GM11168 (cell line): ENCODE measurements at regions not wholly inside any gene's neighbourhood (a gene's known extent, or its start where the extent isn't known, plus 50 kb on each side); places are given as distances from the start of the nearest gene placed in this dataset.
"Not testable (repeated sequence)": the region's sequence is repeated elsewhere in the genome, so short reads cannot be mapped to it uniquely, and the experiment has no call there.

Experiments
- in situ Hi-C: fragments of 300-500 bp; cut with MboI; formaldehyde crosslinking; loops from one replicate; pipeline ENCODE4 v1.12.0; 2022; ENCODE audit warnings: low sequenced_read_pairs; ENCODE audit not compliant: unreplicated experiment

DNA sequence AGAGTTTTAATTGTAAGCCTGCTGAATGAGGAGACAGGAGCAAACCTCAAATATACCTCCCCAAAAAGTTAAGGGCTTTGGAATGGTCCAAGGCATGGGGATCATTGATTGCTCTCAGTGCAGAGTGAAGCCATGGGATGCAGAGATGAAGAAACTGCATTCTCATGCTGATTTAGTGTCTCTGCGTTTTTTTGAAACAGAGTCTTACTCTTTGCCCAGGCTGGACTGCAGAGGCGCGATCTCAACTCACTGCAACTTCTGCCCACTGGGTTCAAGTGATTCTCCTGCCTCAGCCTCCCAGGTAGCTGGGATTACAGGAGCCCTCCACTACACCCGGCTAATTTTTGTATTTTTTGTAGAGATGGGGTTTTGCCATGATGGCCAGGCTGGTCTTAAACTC, 99.3 kb upstream of the ETV3 start:
- in situ Hi-C loops: no loop called here

DNA sequence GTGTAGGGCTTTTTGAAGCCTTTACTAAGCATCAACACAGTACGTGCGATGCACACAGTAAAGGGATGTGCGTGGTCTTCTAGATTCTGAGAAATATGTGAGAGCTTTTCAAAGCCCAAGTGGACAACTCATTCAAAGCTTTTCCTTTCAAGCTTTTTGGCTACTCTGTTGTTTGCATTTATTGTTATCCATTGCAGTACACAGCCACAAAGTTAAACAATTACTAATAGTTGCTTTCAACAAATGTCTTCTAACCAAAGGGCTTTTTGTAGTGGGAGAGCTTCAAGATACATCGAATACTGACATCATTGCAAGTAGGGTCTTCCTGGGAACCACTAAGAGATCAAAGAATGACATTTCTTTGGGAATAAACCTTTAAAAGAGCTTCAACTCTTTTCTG, 97.9 kb upstream of the ETV3 start:
- in situ Hi-C loops: no loop called here

DNA sequence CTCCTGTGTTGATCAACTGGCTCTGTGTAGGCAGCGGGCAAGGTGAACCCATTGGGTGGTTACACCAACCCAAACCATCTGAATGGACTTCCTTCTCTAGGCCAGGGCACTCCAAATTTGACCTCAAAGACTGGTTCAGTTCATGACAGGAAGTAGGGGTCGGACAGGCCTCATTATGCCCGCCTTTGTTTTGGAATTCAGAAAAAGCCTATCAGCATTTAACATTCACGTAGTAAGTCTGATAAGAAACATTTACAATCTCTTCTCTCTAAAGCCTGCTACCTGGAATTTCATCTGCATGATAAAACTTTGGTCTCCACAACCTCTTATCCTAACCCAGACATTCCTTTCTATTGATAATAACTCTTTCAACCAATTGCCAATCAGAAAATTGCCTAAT, 97.1 kb upstream of the ETV3 start:
- in situ Hi-C loops: no loop called here

DNA sequence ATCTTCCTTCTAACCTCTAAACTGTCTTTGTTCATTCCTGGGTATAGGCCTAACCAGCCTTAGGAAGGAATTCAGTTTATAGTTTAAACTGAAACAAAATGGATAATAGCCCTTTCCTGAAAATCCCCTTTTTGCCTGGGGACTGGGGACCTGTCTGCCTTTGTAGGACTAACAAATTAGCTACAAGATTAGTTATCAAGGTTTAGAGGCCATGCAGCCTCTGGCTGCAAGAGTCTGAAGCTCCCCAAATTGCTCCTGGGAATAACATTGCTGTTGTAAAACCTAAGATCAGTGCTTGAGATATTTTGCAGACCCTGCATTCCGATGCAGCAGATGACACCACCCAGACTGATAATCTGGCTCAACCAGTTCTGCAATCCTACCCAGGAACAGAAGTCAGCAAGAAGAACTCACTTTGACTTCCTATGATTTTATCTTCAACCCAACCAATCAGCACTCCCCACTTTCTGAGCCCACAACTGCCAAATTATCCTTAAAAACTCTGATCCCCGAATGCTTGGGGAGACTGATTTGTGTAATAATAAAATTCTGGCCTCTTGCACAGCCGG, 96.6 kb upstream of the ETV3 start:
- in situ Hi-C loops: no loop called here

DNA sequence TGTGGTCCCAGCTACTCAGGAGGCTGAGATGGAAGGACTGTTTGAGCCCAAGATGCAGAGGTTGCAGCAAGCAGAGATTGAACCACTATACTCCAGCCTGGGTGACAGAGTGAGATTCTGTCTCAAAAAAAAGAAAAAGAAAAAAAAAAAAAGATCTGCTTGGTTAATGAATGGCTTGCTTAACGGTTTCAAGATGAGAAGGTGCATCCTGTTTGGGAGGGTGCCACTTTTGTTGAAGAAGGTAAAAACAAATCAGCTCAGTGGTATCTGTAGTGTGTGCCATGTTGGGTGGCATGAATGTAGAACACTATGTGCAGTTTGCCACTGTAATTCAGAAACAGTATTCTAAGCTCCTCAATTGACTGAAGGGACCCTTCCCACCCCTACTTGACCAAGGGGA, 94.9 kb upstream of the ETV3 start:
- in situ Hi-C loops: no loop called here

DNA sequence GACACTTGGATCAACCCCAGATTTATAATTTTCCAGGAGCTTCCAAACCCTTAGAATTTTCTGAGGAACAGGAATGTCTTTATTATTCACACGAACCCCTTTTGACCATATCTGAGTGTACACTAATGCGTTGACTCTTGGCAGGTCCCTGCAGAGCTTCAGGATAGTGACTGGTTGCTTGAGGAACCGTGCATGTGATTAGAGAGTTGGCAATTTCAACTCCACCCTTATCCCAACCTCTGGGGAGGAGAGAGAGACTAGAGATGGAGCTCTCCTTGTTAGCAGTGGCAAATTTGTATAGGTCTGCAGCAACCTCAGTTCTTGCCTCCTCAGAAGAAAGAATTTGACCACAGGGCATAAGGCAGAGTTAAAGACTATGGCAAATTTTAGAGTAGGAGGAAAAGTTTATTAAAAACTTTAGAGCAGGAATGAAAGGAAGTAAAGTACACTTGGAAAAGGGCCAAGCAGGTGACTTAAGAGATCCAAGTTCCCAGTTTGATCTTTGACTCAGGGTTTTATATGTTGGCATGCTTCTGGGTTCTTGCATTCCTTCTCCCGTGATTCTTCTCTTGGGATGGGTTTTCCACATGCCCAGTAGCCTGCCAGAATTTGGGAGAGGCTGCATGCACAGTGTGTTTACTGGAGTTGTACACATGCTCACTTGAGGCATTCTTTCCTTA, 93.8 kb upstream of the ETV3 start:
- in situ Hi-C loops: no loop called here

DNA sequence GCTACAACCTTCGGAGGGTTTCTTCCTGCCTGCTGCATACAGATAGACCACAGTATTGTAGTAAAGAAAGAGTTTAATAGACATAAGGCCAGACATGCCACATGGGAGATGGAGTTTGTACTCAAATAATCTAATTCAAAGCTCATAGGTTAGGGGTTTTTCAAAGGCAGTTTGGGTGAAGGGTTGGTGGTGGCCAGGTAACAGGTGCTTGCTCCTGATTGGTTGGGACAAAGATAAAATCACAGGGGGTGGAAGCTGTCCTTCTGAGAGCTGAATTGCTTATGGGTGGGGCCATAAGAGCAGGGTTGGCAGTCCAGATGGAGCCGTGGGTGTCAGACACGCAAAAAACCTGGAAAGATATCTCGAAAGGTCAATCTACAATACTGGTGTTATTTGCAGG, 92.3 kb upstream of the ETV3 start:
- in situ Hi-C loops: no loop called here

DNA sequence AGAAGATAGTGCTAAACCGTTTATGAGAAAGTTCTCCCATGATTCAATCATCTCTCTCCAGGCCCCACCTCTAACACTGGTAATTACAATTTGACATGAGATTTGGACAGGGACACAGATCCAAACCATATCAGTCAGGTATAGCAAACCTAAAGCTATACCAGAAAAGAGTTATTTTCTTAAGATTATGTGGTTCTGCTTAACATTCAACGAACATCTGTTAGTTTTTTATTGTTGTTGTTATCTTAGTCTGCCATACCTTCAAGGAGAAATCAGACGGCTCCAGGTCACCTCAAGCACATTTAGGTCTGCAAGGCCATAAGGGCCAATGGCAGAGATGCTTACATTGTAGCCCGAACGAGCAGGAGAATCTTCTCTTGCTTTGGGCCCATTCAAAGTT, 89.5 kb upstream of the ETV3 start:
- in situ Hi-C loops: no loop called here

DNA sequence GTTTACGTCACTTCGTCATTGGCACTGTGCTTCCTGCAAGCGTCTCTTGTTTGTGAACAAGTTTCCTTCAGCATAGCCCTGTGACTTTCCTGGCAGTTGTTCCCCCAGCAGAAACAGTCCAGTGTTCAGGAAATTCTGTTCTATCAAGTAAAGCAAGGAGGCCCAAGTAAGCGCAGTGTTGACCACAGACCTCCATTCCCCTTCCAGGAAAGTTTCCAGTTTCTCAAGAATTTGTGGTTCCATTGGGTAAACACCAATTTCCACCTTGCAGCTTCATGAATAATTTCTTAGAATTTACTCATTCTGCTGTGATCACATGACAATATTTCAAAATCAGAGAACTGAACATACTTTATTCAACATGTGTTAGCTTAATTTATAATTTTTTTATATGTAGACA, 88.5 kb upstream of the ETV3 start:
- in situ Hi-C loops: no loop called here

DNA sequence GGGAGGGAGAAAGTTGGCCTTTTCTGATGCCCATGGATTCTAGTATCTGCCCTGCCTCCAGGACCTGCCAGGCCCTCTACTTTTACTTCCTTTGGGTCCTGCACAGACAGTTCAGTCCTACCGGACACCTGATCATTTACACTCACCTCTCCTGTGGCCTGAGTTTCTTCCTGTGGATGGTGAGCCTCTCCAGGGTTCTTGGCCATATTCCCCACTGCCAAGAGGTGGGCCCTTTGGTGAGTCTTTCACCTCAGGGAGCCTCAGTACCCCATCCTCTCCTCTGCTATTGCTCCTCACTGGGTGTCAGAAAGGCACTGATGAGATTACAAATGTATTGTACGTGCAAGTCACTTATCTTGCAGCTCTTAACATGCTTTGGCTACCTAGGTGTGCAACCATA, 81.4 kb upstream of the ETV3 start:
- in situ Hi-C loops: no loop called here

DNA sequence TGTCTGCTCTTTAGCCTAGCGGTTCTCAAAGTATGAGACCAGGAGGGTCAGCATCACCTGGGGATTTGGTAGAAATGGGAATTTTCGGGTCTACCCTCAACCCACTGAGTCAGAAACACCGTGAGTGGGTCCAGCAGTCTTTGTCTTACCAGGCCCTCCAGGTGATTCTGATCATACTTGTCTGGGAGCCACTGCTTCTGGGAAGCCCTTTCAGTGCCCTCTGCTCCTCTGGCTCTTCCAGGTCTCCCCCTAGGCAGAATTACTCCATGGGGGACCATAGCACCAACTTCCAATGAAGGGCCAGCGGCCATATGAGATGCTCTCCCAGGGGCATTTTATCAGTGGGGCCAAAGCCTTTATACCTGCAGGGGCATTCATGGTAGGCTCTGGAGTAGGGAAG, 81.0 kb upstream of the ETV3 start:
- in situ Hi-C loops: no loop called here

DNA sequence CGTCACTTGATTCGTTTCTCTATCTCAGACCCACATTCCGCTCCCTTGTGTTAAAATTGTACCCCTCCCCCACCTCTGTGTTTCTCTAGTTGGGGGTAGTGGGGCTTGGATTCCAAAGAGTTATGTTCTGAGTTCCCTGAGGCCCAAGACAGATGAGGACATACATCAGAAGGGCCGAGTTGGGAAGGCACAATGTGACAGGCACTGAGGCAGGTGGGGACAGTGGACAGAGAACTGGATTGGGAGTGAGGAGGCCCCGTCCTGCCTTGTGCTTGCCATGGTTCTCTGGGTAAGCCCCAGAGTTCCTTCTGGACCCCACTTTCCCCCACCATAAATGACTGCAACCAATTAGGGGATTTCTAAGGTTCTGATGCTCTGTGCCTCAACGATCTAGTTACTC, 80.5 kb upstream of the ETV3 start:
- in situ Hi-C loops: no loop called here

DNA sequence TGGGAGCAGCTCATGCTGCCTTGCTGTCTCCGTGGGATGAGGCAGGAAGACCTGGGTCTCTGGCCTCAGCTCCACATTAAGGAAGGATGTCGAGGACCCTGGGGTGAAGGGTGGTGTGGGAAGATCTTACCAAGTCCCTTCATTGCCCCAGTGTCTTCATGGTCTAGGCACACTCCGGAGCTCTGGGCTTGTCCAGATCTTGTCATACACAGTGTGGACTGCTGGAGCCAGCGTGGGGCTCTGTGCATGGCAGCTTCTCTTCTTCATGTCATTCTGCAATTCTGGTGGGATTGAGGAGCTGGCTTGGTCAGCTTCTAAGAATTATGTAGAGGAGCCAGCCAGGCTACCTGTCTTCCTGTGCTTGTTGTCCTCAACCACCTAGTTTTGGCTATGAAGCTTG, 79.3 kb upstream of the ETV3 start:
- in situ Hi-C loops: no loop called here

DNA sequence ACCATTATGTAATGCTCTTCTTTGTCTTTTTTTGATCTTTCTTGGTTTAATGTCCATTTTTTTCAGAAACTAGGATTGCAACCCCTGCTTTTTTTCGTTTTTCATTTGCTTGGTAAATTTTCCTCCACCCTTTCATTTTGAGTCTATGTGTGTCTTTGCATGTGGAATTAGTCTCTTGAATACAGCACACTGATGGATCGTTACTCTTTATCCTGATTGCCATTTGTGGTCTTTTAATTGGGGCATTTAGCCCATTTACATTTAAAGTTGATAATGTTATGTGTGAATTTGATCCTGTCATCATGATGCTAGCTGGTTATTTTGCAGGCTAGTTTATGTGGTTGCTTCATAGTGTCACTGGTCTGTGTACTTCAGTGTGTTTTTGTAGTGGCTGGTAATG, 75.6 kb upstream of the ETV3 start:
- in situ Hi-C loops: no loop called here

DNA sequence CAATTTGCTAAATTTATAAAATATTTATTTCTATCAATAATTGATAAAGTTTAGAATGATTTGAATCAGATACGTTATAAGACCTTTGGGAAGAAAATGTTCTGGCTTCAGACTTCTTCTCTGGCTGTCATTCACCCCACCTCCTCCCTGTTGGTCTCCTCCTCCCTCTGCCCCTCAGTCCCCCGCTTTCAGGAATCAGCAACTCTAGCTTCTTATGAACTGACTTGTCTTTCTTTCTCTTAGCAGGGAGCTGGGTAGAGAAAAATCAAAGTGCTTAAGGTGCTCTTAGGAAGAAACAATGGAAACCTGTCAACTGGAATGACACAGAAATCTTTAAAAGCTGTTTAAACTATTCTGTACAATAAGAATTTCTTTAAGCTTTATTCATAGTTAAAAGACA, 71.3 kb upstream of the ETV3 start:
- in situ Hi-C loops: no loop called here

DNA sequence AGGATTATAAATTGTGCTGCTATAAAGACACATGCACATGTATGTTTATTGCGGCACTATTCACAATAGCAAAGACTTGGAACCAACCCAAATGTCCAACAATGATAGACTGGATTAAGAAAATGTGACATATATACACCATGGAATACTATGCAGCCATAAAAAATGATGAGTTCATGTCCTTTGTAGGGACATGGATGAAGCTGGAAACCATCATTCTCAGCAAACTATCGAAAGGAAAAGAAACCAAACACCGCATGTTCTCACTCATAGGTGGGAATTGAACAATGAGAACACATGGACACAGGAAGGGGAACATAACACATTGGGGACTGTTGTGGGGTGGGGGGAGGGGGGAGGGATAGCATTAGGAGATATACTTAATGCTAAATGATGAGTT, 67.8 kb upstream of the ETV3 start:
- in situ Hi-C loops: not testable (repeated sequence)

DNA sequence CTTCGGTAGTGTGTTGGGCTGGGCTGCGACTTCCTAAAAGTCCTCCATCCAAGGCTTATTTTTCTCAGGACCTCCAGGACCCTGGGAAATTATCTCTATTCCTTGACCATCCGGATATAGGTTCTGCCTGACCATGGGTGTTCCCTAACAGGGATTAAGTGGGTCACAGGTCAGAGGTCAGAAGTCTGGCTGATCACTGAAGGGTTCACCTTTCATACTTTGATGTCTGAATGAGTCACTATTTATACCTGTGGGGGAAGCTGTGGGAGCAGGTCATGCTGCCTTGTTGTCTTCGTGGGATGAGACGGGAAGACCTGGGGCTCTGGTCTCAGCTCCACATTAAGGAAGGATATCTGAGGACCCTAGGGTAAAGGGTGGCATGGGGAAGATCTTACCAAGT, 65.0 kb upstream of the ETV3 start:
- in situ Hi-C loops: no loop called here

DNA sequence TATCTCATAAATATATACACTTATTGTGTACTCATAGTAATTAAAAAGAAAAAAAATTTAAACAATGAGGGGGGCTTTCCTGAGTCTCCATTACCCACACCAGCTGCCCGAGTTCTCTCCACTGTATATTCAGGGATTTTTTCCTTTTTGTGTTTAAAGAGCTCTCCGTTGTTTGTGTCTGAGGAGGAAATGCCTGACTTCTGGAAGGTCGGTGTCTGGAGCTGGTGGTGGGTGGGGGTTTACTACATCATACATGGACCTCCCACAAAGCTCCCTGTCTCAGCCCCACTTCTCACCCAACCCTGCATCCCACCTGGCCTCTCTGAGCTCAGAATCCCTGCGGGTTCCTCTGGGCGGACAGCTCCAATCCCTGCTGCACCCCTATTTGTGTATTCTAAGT, 64.1 kb upstream of the ETV3 start:
- in situ Hi-C loops: no loop called here

DNA sequence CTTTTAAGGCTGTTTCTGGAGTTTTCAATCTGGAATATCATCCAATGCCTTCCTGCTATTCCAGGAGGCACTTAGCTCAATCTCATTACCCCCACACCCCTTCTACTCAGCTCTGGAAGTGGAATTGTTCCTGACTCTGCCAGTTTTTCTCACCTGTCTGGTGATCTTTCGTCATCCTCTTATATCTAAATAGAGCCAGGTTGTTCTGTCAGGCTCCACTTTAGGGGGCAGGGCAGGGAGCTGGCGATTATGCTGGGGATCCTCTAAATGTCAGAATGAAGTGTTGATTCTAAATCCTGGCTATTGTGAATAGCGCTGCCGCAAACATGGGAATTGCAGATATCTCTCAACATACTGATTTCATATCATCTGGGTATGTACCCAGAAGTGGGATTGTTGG, 63.6 kb upstream of the ETV3 start:
- in situ Hi-C loops: no loop called here

DNA sequence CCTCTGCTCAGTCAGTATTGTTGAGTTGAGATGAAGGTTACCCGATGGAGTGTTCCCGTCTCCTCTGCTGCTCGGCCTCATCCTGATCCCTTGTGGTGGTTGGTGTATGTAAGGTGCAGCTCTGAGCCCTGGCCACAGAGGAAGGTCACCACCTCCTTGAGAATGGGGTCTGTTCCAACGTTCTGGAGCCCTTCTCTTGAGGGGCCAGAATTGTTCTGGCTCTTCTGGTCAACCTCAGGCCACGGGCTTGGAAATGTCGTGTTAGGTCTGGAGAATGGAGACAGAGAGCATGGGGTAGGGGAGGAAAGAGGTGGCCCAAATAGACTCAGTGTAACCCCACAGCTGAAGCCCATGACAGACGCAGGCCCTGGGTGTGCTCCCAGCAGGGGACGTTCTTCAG, 62.3 kb upstream of the ETV3 start:
- in situ Hi-C loops: no loop called here

DNA sequence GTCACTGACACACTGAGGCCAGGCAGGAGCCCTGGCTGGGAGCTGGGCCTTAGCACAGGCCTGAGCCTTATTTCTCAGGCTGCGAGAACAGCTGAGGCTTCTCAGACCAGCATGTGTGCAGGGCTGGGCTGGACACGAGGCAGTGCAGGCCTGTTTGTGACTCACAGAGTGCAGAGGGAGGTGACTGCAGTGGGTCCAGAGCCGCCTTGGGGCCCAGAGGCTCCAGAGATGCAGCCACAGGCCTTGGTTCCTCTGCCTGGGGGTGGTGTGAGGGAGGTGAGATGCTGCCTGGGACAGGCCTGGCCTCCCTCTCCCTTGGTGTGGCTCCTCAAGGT, 61.2 kb upstream of the ETV3 start:
- in situ Hi-C loops: loop anchor here (10.0 kb wide), 1 partner anchor 165 kb away; no protein-coding TSS in a partner anchor

DNA sequence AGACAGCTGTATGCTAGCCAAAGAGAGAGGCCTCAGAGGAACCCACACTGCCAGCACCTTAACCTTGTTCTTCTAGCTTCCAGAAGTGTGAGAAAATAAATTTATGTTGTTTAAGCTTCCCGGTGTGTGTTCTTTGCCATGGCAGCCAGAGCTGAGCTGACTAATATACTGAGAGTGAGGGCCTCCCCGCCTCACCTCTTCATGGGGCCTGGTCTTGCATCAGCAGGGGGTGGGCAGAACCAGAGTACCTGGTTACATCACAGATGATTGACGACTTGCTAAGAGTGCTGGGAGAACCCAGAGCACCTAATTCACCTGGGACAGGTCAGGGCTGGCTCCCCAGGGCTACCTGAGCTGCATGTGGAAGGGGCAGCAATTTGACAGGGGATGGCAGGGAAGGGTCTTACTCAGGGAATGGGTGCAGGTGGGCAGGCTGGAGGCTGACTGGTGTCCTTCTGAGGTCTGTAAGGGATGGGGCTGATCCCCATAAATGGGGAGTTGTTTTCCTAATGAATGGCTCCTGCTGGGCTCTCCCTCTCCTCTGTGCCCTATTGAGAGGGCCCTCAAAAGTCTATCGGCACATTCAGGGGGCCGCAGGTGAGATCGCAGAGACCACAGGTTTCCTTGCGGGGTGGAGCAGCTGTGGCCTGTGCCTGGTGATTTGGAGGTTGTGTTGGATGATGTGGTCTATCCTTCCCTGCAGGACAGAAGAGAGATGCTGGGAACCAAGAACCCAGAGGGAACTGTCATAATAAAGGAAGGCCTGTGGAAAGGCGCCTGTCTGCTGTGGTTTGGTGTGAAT, 60.6 kb upstream of the ETV3 start:
- in situ Hi-C loops: loop anchor here (10.0 kb wide), 1 partner anchor 166 kb away; no protein-coding TSS in a partner anchor
